ENCODE measurements at regions not wholly inside any gene's neighbourhood (a gene's known extent, or its start where the extent isn't known, plus 50 kb on each side); places are given as distances from the start of the nearest gene placed in this dataset.

DNA sequence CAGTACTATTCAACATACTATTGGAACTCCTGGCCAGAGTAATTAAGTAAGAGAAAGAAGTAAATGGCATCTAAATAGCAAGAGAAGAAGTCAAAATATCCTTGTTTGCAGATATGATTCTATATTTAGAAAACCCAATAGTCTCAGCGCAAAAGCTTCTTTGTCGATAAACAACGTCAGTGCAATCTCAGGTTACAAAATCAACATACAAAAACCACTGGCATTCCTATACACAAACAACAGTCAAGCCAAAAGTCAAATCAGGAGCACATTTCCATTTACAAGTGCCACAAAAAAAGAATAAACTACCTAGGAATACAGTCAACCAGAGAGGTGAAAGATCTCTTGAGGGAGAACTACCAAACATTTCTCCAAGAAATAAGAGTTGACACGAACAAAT, 1901.9 kb upstream of the ACO1 start:
- no peak overlapping the region for H3K4me3 ChIP-seq (ENCODE audit: low read length)
- DNase-seq (ENCODE audit: low read depth): no peak
- TF ChIP-seq, protein P1, sequence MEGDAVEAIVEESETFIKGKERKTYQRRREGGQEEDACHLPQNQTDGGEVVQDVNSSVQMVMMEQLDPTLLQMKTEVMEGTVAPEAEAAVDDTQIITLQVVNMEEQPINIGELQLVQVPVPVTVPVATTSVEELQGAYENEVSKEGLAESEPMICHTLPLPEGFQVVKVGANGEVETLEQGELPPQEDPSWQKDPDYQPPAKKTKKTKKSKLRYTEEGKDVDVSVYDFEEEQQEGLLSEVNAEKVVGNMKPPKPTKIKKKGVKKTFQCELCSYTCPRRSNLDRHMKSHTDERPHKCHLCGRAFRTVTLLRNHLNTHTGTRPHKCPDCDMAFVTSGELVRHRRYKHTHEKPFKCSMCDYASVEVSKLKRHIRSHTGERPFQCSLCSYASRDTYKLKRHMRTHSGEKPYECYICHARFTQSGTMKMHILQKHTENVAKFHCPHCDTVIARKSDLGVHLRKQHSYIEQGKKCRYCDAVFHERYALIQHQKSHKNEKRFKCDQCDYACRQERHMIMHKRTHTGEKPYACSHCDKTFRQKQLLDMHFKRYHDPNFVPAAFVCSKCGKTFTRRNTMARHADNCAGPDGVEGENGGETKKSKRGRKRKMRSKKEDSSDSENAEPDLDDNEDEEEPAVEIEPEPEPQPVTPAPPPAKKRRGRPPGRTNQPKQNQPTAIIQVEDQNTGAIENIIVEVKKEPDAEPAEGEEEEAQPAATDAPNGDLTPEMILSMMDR (conservative IDR thresholded peaks at IDR 0.05; ENCODE audit: low read length): no peak

DNA sequence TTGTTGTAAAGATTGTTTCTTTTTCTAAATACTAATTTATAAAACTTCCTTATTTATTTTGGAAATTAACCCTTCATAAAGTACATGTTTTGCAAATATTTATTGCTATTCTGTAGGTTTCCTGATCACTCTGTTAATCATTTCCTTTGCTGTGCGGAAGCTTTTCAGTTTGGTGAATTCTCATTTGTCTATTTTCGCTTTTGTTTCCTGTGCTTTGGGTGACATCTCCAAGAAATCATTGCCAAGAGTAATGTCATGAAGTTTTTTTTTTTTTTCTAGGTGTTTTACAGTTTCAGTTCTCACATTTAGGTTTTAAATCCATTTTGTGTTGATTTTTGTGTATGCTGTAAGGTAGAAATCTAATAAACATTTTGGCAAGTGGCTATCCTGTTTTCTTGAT, 1899.8 kb upstream of the ACO1 start:
- TF ChIP-seq, protein P1 (conservative IDR thresholded peaks at IDR 0.05; ENCODE audit: low read length): no peak
- H3K4me3 ChIP-seq (ENCODE audit: low read length): no peak overlapping the region
- no peak for DNase-seq (ENCODE audit: low read depth)

DNA sequence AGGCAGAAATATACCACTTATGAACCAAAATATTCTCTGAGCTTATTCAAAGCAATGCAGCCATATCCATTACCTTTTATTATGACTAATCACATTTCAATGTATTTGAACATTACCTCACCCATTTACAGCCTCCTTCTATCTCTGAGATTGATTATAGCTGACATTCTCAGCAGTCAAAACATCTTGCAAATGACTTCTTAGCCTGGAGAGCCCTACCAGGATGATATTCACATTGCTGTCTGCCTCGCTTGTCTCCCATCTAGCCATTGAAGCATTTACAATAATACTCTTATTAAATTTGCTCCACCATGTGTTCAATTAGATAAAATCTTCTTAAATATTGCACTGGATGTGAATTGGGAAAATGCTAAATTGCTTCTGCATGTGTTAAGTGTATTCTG, 1879.9 kb upstream of the ACO1 start:
- H3K4me3 ChIP-seq (ENCODE audit: low read length): no peak overlapping the region
- DNase-seq (ENCODE audit: low read depth): no peak
- TF ChIP-seq, protein P1 (conservative IDR thresholded peaks at IDR 0.05; ENCODE audit: low read length): no peak

DNA sequence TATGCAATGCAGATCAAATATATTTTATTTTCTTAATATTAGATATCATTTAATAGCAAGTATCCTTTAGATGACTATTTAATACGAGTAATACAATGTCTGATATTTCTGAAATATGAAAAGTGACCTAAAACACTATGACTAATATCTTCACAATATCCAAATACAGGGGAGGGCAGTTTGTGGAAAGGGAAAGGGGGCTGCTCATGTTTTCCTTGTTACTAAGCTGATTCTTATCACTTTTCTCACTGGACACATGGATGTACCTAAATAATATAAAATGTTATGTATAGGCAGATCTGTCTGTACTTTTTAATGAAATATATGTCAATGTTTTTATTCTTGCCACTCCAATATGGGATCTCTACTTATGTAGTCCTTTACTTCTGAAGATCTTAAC, 1879.1 kb upstream of the ACO1 start:
- DNase-seq (ENCODE audit: low read depth): no peak
- TF ChIP-seq, protein P1 (conservative IDR thresholded peaks at IDR 0.05; ENCODE audit: low read length): no peak
- no peak overlapping the region for H3K4me3 ChIP-seq (ENCODE audit: low read length)

DNA sequence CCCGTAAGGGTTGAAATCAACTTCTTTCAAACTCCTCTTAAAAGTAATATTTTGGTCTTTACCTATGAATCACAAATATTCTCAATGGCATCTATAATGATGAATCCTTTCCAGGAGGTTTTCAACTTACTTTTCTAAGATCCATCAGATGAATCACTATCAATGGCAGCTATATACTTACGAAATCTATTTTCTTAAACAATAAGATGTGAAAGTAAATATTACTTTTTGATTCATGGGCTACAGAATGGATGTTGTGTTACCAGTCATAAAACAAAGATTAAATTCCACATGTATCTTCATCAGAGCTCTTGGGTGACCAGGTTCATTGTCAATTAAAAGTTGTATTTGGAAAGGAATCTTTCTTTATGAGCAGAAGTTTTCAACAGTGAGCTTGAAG, 1877.7 kb upstream of the ACO1 start:
- no peak overlapping the region for H3K4me3 ChIP-seq (ENCODE audit: low read length)
- TF ChIP-seq, protein P1 (conservative IDR thresholded peaks at IDR 0.05; ENCODE audit: low read length): no peak
- DNase-seq (ENCODE audit: low read depth): no peak

DNA sequence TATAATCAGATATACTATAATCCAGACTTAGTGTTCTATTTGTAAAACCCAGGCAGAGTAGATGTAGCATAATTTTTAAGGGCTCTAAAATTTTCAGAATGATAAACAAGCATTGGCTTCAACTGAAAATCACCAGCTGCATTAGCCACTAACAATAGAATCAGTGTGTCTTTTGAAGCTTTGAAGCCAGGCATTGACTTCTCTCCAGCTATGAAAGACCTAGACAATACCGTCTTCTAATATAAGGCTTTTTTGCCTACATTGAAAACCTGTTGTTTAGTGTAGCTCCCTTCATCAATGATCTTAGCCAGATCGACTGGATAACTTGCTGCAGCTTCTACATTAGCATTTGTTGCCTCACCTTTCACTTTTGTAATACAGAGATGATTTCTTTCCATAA, 1877.3 kb upstream of the ACO1 start:
- H3K4me3 ChIP-seq (ENCODE audit: low read length): no peak overlapping the region
- no peak for DNase-seq (ENCODE audit: low read depth)
- TF ChIP-seq, protein P1 (conservative IDR thresholded peaks at IDR 0.05; ENCODE audit: low read length): no peak

DNA sequence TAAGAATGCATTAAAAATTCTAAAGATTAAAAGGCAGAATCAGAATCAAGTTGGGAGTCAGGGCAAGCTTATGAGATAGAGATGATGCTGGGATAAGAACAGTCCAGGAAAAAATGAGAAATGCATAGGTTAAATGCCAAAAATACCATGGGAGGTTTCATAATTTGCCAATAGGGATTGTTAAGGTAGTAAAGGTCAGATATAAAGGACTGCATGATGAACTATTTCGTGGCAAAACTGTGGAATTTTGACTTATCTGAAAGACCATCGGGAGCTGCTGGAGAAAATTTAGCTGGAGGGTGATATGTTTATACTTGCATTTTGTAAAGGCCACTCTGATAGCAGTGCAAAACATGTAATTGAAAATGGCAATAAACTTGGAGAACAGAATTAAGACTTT, 1872.8 kb upstream of the ACO1 start:
- no peak overlapping the region for H3K4me3 ChIP-seq (ENCODE audit: low read length)
- TF ChIP-seq, protein P1 (conservative IDR thresholded peaks at IDR 0.05; ENCODE audit: low read length): no peak
- DNase-seq (ENCODE audit: low read depth): no peak

Data from AG10803 (cell line).